OCI-LY7 (cell line): ENCODE measurements at regions not wholly inside any gene's neighbourhood (a gene's known extent, or its start where the extent isn't known, plus 50 kb on each side); places are given as distances from the start of the nearest gene placed in this dataset.

Source experiments
- BruUV-seq: library from RNA; stranded (reverse); fragments of 400-500 nt; replicated peaks from 2 replicates; lab custom pipeline; 2021; lab: Mats Ljungman, UMichigan
- CTCF ChIA-PET: fragments of 300-600 bp; sonication (Branson Sonifier 250); formaldehyde crosslinking; loops from one replicate; lab custom pipeline; 2022; ENCODE audit warnings: antibody characterized with exemption; ENCODE audit not compliant: unreplicated experiment; lab: Charles Lee
- POLR2A ChIA-PET: fragments of 300-600 bp; sonication (Branson Sonifier 250); formaldehyde crosslinking; loops from one replicate; lab custom pipeline; 2022; ENCODE audit warnings: antibody characterized with exemption; lab: Charles Lee
- DNase-seq: peaks from one replicate; pipeline ENCODE4 v3.0.0-alpha.2; 2015; ENCODE audit warnings: low spot score
- H2AFZ ChIP-seq: fragments of 200-600 bp; sonication (generic), shearing (Covaris generic); 2 replicates; pipeline ENCODE4 v1.6.1; 2014; ENCODE audit warnings: mild to moderate bottlenecking, antibody characterized with exemption, low read length, moderate library complexity
- H3K27ac ChIP-seq: fragments of 200-600 bp; sonication (generic); 2 replicates; pipeline ENCODE4 v1.5.1; 2014; ENCODE audit warnings: mixed run types, low read depth, mild to moderate bottlenecking, moderate library complexity, low read length, inconsistent platforms; ENCODE audit not compliant: poor library complexity, severe bottlenecking
- H3K36me3 ChIP-seq: fragments of 200-600 bp; sonication (generic); 2 replicates; pipeline ENCODE4 v1.6.1; 2014; ENCODE audit warnings: mild to moderate bottlenecking, antibody characterized with exemption, low read length, moderate library complexity, mixed read lengths; ENCODE audit not compliant: insufficient read depth
- H3K4me1 ChIP-seq: fragments of 200-600 bp; sonication (generic); 2 replicates; pipeline ENCODE4 v1.5.1; 2014; ENCODE audit warnings: mild to moderate bottlenecking, low read length; ENCODE audit not compliant: insufficient read depth, poor library complexity, severe bottlenecking
- H3K4me2 ChIP-seq: fragments of 200-600 bp; sonication (generic); 2 replicates; pipeline ENCODE4 v1.6.1; 2014; ENCODE audit warnings: mild to moderate bottlenecking, low read length
- H3K4me3 ChIP-seq: fragments of 200-600 bp; sonication (generic); 2 replicates; pipeline ENCODE4 v1.5.1; 2014; ENCODE audit warnings: mild to moderate bottlenecking, low read depth, low read length; ENCODE audit not compliant: poor library complexity, severe bottlenecking
- H3K79me2 ChIP-seq: fragments of 200-600 bp; sonication (generic); 2 replicates; pipeline ENCODE4 v1.6.1; 2016; ENCODE audit warnings: low read depth, mild to moderate bottlenecking, low read length, moderate library complexity, mixed read lengths; ENCODE audit not compliant: insufficient read depth
- H3K9me2 ChIP-seq: fragments of 200-600 bp; sonication (generic); 2 replicates; pipeline ENCODE4 v1.6.1; 2016; ENCODE audit warnings: mild to moderate bottlenecking, low read length, mixed read lengths; ENCODE audit not compliant: insufficient read depth
- H3K9me3 ChIP-seq: fragments of 200-600 bp; sonication (generic); 2 replicates; pipeline ENCODE4 v1.6.1; 2014; ENCODE audit warnings: mild to moderate bottlenecking, mixed run types, low read length, mixed read lengths
- H4K20me1 ChIP-seq: fragments of 200-600 bp; sonication (generic); 2 replicates; pipeline ENCODE4 v1.6.1; 2014; ENCODE audit warnings: mild to moderate bottlenecking, antibody characterized with exemption, low read length, moderate library complexity, mixed read lengths; ENCODE audit not compliant: insufficient read depth
- CTCF ChIP-seq: fragments of 200-600 bp; sonication (generic); conservative IDR thresholded peaks from 2 replicates; pipeline ENCODE4 v1.5.1; 2014; ENCODE audit warnings: mild to moderate bottlenecking, antibody characterized with exemption, low read length, moderate library complexity, mixed read lengths
- EZH2phosphoT487 ChIP-seq: fragments of 200-600 bp; sonication (generic); IDR thresholded peaks from 2 replicates; pipeline ENCODE4 v1.6.1; 2018; ENCODE audit warnings: low read depth, borderline replicate concordance, mild to moderate bottlenecking, mixed run types, antibody characterized with exemption, low read length, moderate library complexity, mixed read lengths
- intact Hi-C: fragments of 100-400 bp; cut with micrococcal nuclease; formaldehyde crosslinking; loops from one replicate; pipeline ENCODE4 v1.10.0; 2022; ENCODE audit not compliant: unreplicated experiment

- H3K4me1 ChIP-seq, result no peaks in the 10 kb centered on the region
- no peaks in the 10 kb centered on the region for H3K9me2 ChIP-seq
- H2AFZ ChIP-seq, result no peak overlapping the region
- no TSS peak for BruUV-seq
- no peak for DNase-seq
- POLR2A ChIA-PET, result no interaction called here
- CTCF ChIA-PET, result no interaction called here
- intact Hi-C loops, result no loop called here
- no peaks in the 10 kb centered on the region for H4K20me1 ChIP-seq
- TF ChIP-seq EZH2phosphoT487 (no peak), CTCF (no peak)
- no peak overlapping the region for H3K27ac ChIP-seq
- no peaks in the 10 kb centered on the region for H3K9me3 ChIP-seq
- no peak overlapping the region for H3K4me3 ChIP-seq
- H3K4me2 ChIP-seq, result no peak overlapping the region
- no peaks in the 10 kb centered on the region for H3K79me2 ChIP-seq
- no peaks in the 10 kb centered on the region for H3K36me3 ChIP-seq
Observed at GRCh38 chr13:80189889-80190597, 150.9 kb downstream of the SPRY2 start.

- ChIA-PET POLR2A (no interaction called here), CTCF (no interaction called here)
- Histone ChIP-seq H3K9me3 (no peaks in the 10 kb centered on the region), H2AFZ (no peak overlapping the region), H3K79me2 (no peaks in the 10 kb centered on the region), H3K4me1 (no peaks in the 10 kb centered on the region), H3K9me2 (no peaks in the 10 kb centered on the region), H3K27ac (no peak overlapping the region), H3K4me2 (no peak overlapping the region), H4K20me1 (no peaks in the 10 kb centered on the region), H3K4me3 (no peak overlapping the region), H3K36me3 (no peaks in the 10 kb centered on the region)
- intact Hi-C loops, result no loop called here
- no peak for DNase-seq
- BruUV-seq, result no TSS peak
- TF ChIP-seq EZH2phosphoT487, result no peak
- TF ChIP-seq CTCF, result no peak
Observed at GRCh38 chr13:80180740-80181355, 160.1 kb downstream of the SPRY2 start.

- intact Hi-C loops, result no loop called here
- ChIA-PET CTCF (no interaction called here), POLR2A (no interaction called here)
- Histone ChIP-seq H3K9me2 (no peaks in the 10 kb centered on the region), H3K79me2 (no peaks in the 10 kb centered on the region), H3K36me3 (no peaks in the 10 kb centered on the region), H3K4me1 (no peaks in the 10 kb centered on the region), H3K4me2 (no peak overlapping the region), H3K9me3 (no peaks in the 10 kb centered on the region), H2AFZ (no peak overlapping the region), H3K27ac (no peak overlapping the region), H4K20me1 (no peaks in the 10 kb centered on the region), H3K4me3 (no peak overlapping the region)
- DNase-seq, result no peak
- TF ChIP-seq EZH2phosphoT487 (no peak), CTCF (no peak)
- no TSS peak for BruUV-seq
Observed at GRCh38 chr13:80177327-80177726, 163.6 kb downstream of the SPRY2 start.
